ENCODE measurements at regions not wholly inside any gene's neighbourhood (a gene's known extent, or its start where the extent isn't known, plus 50 kb on each side); places are given as distances from the start of the nearest gene placed in this dataset.

DNA sequence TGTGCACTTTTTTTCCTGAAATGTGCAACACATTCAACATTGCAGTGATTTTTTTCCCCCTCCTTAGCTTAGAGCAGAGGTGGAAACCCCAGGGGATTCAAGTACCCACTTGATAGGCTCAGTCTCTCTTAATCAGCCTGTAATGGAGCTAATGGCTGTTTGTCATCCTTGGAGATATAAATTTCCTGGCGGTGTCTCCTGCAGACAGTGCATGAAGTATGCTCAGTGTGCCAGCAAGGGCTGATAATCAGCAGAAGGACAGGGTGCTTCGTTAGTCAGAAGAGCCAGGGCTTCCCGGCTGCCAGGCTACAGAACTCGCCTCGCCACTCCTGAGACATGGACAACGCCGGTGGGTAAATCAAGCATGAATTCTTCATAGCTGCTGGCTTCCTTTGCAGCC is 69.8 kb upstream of the PHACTR2 start:
- TF ChIP-seq CTCF (IDR thresholded peaks at IDR 0.05; ENCODE audit: low read length, missing control alignments), result no peak
- DNase-seq (ENCODE audit: low read depth), result no peak
- H3K4me3 ChIP-seq (replicated peaks; ENCODE audit: low read depth, low read length), result no peak overlapping the region

GRCh38 chr6:143607168-143607567 is 70.6 kb upstream of the PHACTR2 start:
- DNase-seq (ENCODE audit: low read depth), result no peak
- no peak for TF ChIP-seq CTCF (IDR thresholded peaks at IDR 0.05; ENCODE audit: low read length, missing control alignments)
- no peak overlapping the region for H3K4me3 ChIP-seq (replicated peaks; ENCODE audit: low read depth, low read length)

GRCh38 chr6:143605906-143606521 is 71.8 kb upstream of the PHACTR2 start:
- no peak overlapping the region for H3K4me3 ChIP-seq (replicated peaks; ENCODE audit: low read depth, low read length)
- DNase-seq (ENCODE audit: low read depth), result no peak
- no peak for TF ChIP-seq CTCF (IDR thresholded peaks at IDR 0.05; ENCODE audit: low read length, missing control alignments)

- H3K4me3 ChIP-seq (replicated peaks; ENCODE audit: low read depth, low read length), result no peak overlapping the region
- TF ChIP-seq CTCF (IDR thresholded peaks at IDR 0.05; ENCODE audit: low read length, missing control alignments), result no peak
- no peak for DNase-seq (ENCODE audit: low read depth)
These were observed 74.3 kb upstream of the PHACTR2 start for GRCh38 chr6:143603455-143603854.

- TF ChIP-seq CTCF (IDR thresholded peaks at IDR 0.05; ENCODE audit: low read length, missing control alignments), result no peak
- no peak overlapping the region for H3K4me3 ChIP-seq (replicated peaks; ENCODE audit: low read depth, low read length)
- no peak for DNase-seq (ENCODE audit: low read depth)
These were observed 76.3 kb upstream of the PHACTR2 start for GRCh38 chr6:143601504-143601903.

DNA sequence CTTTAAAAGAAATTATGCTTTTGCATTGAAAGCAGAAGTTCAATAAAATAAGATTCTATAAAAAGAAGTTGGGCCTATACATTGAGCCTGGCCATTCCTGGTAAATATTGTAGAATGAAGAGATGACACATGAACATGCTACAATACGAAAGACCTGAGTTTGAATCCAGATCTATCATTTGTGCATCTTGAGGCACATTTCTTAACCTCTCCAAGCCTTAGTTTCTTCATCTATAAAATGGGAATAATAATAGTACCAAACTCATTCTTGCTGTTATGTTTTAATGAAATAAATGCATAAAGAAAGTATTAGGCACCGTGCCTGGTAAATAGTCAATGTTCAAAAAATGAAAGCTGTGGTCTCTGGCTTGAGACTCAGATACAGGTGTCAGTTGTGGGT is 76.9 kb upstream of the PHACTR2 start:
- TF ChIP-seq CTCF (IDR thresholded peaks at IDR 0.05; ENCODE audit: low read length, missing control alignments), result no peak
- H3K4me3 ChIP-seq (replicated peaks; ENCODE audit: low read depth, low read length), result no peak overlapping the region
- DNase-seq (ENCODE audit: low read depth), result no peak

GRCh38 chr6:143598466-143599080 is 79.2 kb upstream of the PHACTR2 start:
- DNase-seq (ENCODE audit: low read depth), result no peak
- no peak for TF ChIP-seq CTCF (IDR thresholded peaks at IDR 0.05; ENCODE audit: low read length, missing control alignments)
- no peak overlapping the region for H3K4me3 ChIP-seq (replicated peaks; ENCODE audit: low read depth, low read length)
